SK-N-MC (cell line): ENCODE measurements at regions not wholly inside any gene's neighbourhood (a gene's known extent, or its start where the extent isn't known, plus 50 kb on each side); places are given as distances from the start of the nearest gene placed in this dataset.

Source experiments
- EZH2 ChIP-seq: fragments of 200-600 bp; sonication (generic); IDR thresholded peaks from one replicate; pipeline ENCODE4 v1.6.1; 2017; ENCODE audit warnings: antibody characterized with exemption
- FOXP2 ChIP-seq: optimal IDR thresholded peaks from 2 replicates; pipeline ENCODE3; 2011; ENCODE audit warnings: mild to moderate bottlenecking, moderate library complexity; ENCODE audit not compliant: insufficient read depth; ENCODE audit errors: extremely low read length, control extremely low read depth
- POLR2AphosphoS5 ChIP-seq: IDR thresholded peaks from 2 replicates; pipeline ENCODE4 v1.6.1; 2012; ENCODE audit warnings: mild to moderate bottlenecking, low read depth, low read length, borderline replicate concordance

GRCh38 chr2:142825861-142826260 lies 51.6 kb upstream of the KYNU start:
- no peak for TF ChIP-seq EZH2
- peak; percentile 35; the same call in 1 of the 2 replicates for TF ChIP-seq POLR2AphosphoS5
- TF ChIP-seq FOXP2: no peak
